ENCODE measurements at regions not wholly inside any gene's neighbourhood (a gene's known extent, or its start where the extent isn't known, plus 50 kb on each side); places are given as distances from the start of the nearest gene placed in this dataset.

GRCh38 chr6:53721766-53722165 is 56.2 kb upstream of the KLHL31 start:
- no peak overlapping the region for H3K4me3 ChIP-seq (replicated peaks in 1 of 2; ENCODE audit: low read depth in 2 of 2, low read length in 2 of 2)
- no peak for DNase-seq (ENCODE audit: low read depth in 2 of 2)
- no peak for TF ChIP-seq CTCF (IDR thresholded peaks at IDR 0.05; ENCODE audit: low read depth, low read length)

GRCh38 chr6:53718597-53719460 is 53.3 kb upstream of the KLHL31 start:
- peak; percentile 75 to 77 for DNase-seq (ENCODE audit: low read depth in 2 of 2)
- no peak overlapping the region for H3K4me3 ChIP-seq (replicated peaks in 1 of 2; ENCODE audit: low read depth in 2 of 2, low read length in 2 of 2)
- peak; percentile 77 for TF ChIP-seq CTCF (IDR thresholded peaks at IDR 0.05; ENCODE audit: low read depth, low read length)

GRCh38 chr6:53717566-53717965 is 52.0 kb upstream of the KLHL31 start:
- no peak for TF ChIP-seq CTCF (IDR thresholded peaks at IDR 0.05; ENCODE audit: low read depth, low read length)
- H3K4me3 ChIP-seq (replicated peaks in 1 of 2; ENCODE audit: low read depth in 2 of 2, low read length in 2 of 2) = no peak overlapping the region
- DNase-seq (ENCODE audit: low read depth in 2 of 2) = no peak

- no peak for TF ChIP-seq CTCF (IDR thresholded peaks at IDR 0.05; ENCODE audit: low read depth, low read length)
- H3K4me3 ChIP-seq (replicated peaks in 1 of 2; ENCODE audit: low read depth in 2 of 2, low read length in 2 of 2) = no peak overlapping the region
- no peak for DNase-seq (ENCODE audit: low read depth in 2 of 2)
These were observed 49.9 kb upstream of the KLHL31 start for GRCh38 chr6:53715434-53715833.

All from cardiac fibroblast (primary cell).